ENCODE measurements at regions not wholly inside any gene's neighbourhood (a gene's known extent, or its start where the extent isn't known, plus 50 kb on each side); places are given as distances from the start of the nearest gene placed in this dataset.

DNA sequence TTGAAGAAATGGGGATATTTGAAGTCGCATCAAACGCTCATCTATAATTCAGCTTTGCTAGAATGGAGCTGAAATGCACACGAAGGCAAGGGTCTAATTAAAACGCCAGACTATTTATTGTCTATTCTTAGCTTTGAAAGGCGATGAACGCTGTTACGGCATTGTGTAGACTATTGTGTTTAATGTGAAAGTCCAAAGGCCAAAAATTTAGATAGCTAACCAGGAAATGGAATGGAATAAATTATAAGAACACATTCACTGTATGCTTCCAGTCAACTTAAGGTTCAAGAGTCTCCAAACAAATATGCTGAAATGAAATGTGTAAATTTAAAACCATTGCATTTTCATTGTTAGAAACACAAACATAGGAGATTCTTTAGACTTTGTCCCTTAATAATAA, 186.2 kb downstream of the CWF19L2 start:
- no peak overlapping the region for H3K27ac ChIP-seq (ENCODE audit: extremely low read depth, low read depth, low read length)
- intact Hi-C loops (cut with micrococcal nuclease) (no loop called here), in situ Hi-C loops (cut with MboI) (no loop called here)
- no peaks in the 10 kb centered on the region for H3K9me1 ChIP-seq (ENCODE audit: control insufficient read depth, insufficient read depth, low read length)
- no TSS peak for BruUV-seq (replicated peaks)
- H3K4me1 ChIP-seq (replicated peaks in 1 of 2; ENCODE audit: control insufficient read depth in 2 of 2, insufficient read depth in 2 of 2, low read length in 2 of 2): no peaks in the 10 kb centered on the region
- FAIRE-seq (no peak), DNase-seq (ENCODE audit: extremely low read depth in 1 of 4, low spot score in 3 of 4) (no peak), ATAC-seq (no peak)
- H3K9ac ChIP-seq (ENCODE audit: insufficient read depth in 1 of 2, low read depth in 2 of 2, low read length in 2 of 2): no peak overlapping the region
- no peaks in the 10 kb centered on the region for H3K36me3 ChIP-seq (ENCODE audit: control insufficient read depth, insufficient read depth, low read length)
- CTCF ChIA-PET (ENCODE audit: low intra/inter-chr PET ratio): no interaction called here
- H3K79me2 ChIP-seq (ENCODE audit: control insufficient read depth, insufficient read depth, low read length): no peaks in the 10 kb centered on the region
- H3K4me3 ChIP-seq: no peak overlapping the region
- H3K4me2 ChIP-seq (ENCODE audit: insufficient read depth, low read length): no peak overlapping the region
- 7% methylated on average over 7 of the region's 7 CpGs for WGBS (ENCODE audit: insufficient coverage, low coverage, missing lambda C conversion rate)
- H2AFZ ChIP-seq (ENCODE audit: low read depth, low read length): no peak overlapping the region
- no peaks in the 10 kb centered on the region for H3K9me3 ChIP-seq (replicated peaks; ENCODE audit: control insufficient read depth, insufficient read depth, low read depth, low read length)
- peaks cover 0 to 2% of the 10 kb centered on the region in 2 experiments; a peak in 1 of 5 replicates for H3K27me3 ChIP-seq (ENCODE audit: control insufficient read depth in 2 of 2, insufficient read depth in 2 of 2, low read length in 2 of 2)
- POLR2A ChIA-PET: interaction anchor here (0.9 kb wide), 1 partner anchor 79 kb away, joined by 3 read pairs; no protein-coding TSS in a partner anchor
- TF ChIP-seq ZEB2 (IDR thresholded peaks at IDR 0.05) (no peak), DDX20 (tag; IDR thresholded peaks at IDR 0.05; ENCODE audit: low read depth) (no peak), ELF4 (CRISPR knock-in tag; IDR thresholded peaks at IDR 0.05) (no peak), PTRF (tag; IDR thresholded peaks at IDR 0.05) (no peak), NFE2L1 (tag; IDR thresholded peaks at IDR 0.05; ENCODE audit: borderline replicate concordance, low read depth) (no peak), KDM2B (CRISPR knock-in tag; IDR thresholded peaks at IDR 0.05) (no peak), TAF7 (tag; IDR thresholded peaks at IDR 0.05) (no peak), MXI1 (IDR thresholded peaks at IDR 0.05; ENCODE audit: low read depth, low read length) (no peak)
- TF ChIP-seq, protein P1, sequence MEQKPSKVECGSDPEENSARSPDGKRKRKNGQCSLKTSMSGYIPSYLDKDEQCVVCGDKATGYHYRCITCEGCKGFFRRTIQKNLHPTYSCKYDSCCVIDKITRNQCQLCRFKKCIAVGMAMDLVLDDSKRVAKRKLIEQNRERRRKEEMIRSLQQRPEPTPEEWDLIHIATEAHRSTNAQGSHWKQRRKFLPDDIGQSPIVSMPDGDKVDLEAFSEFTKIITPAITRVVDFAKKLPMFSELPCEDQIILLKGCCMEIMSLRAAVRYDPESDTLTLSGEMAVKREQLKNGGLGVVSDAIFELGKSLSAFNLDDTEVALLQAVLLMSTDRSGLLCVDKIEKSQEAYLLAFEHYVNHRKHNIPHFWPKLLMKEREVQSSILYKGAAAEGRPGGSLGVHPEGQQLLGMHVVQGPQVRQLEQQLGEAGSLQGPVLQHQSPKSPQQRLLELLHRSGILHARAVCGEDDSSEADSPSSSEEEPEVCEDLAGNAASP (IDR thresholded peaks at IDR 0.05): no peak
- TF ChIP-seq, protein P2, sequence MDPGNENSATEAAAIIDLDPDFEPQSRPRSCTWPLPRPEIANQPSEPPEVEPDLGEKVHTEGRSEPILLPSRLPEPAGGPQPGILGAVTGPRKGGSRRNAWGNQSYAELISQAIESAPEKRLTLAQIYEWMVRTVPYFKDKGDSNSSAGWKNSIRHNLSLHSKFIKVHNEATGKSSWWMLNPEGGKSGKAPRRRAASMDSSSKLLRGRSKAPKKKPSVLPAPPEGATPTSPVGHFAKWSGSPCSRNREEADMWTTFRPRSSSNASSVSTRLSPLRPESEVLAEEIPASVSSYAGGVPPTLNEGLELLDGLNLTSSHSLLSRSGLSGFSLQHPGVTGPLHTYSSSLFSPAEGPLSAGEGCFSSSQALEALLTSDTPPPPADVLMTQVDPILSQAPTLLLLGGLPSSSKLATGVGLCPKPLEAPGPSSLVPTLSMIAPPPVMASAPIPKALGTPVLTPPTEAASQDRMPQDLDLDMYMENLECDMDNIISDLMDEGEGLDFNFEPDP (CRISPR knock-in tag; IDR thresholded peaks at IDR 0.05): no peak
- TF ChIP-seq, protein P3, sequence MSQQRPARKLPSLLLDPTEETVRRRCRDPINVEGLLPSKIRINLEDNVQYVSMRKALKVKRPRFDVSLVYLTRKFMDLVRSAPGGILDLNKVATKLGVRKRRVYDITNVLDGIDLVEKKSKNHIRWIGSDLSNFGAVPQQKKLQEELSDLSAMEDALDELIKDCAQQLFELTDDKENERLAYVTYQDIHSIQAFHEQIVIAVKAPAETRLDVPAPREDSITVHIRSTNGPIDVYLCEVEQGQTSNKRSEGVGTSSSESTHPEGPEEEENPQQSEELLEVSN (IDR thresholded peaks at IDR 0.05; ENCODE audit: borderline replicate concordance in 1 of 2, extremely low read depth in 1 of 2, insufficient read depth in 1 of 2, insufficient read length in 1 of 2, low read depth in 1 of 2, low read length in 1 of 2, poor library complexity in 1 of 2, severe bottlenecking in 1 of 2): no peak
- H4K20me1 ChIP-seq (replicated peaks; ENCODE audit: control insufficient read depth, insufficient read depth, low read length): no peaks in the 10 kb centered on the region
